GM19468 (cell line): ENCODE measurements at regions not wholly inside any gene's neighbourhood (a gene's known extent, or its start where the extent isn't known, plus 50 kb on each side); places are given as distances from the start of the nearest gene placed in this dataset.

Experiments used
- ATAC-seq: cut with Tn5 transposase; IDR thresholded peaks from one replicate; pipeline ENCODE4 v1.9.1; 2021; ENCODE audit warnings: mild to moderate bottlenecking, moderate library complexity, moderate number of reproducible peaks; ENCODE audit not compliant: unreplicated experiment; ENCODE audit errors: extremely low read depth

DNA sequence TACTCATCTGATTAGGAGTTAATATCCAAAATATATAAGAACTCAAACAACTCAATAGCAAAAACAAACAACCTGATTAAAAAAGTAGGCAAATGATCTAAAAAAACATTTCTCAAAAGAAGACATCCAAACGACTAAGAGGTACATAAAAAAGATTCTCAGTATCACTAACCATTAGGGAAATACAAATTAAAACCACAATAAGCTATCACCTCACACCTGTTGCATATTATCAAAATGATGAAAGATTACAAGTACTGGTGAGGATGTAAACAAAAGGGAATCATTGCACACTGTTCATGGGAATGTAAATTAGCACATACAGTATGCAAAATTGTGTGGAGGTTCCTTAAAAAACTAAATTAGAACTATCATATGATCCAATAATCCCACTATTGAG lies 865.5 kb downstream of the TMEM182 start:
- no peak for ATAC-seq

DNA sequence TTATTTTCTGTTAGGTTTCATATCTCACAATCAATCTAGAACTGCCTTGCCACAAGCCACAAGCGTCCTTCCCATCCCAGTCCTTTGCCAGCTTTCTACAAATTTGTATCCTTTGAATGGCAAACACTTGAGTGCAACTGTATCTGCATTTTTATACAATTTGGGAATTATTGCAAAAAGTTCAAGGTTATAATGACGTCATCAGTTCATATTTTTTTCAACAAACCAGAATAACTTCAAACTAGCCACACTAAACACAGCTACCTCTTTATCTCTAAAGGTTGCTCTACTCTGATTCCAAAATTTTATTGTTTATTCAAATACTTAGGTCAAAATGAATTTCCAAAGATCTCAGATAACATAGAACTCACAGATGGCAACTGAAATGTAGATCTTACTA lies 877.1 kb downstream of the TMEM182 start:
- ATAC-seq: no peak

DNA sequence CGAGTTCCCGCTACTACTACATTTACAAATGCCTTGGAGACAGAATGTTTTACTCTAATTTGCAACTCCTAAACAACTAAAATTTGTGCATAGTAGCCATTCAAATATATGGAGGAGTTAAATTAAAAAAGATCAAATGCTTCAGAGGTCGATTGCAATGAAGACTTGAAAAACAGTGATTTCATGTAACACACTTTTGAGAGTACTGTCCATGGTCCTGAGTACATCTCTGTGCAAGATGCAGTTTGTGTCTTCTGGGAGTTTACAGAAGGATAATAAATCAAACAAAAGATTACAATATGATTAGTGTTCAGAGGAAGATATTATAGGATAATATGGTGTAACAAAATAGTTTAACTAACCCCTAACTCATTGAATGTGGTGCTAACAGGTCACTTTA lies 894.7 kb downstream of the TMEM182 start:
- ATAC-seq: no peak

DNA sequence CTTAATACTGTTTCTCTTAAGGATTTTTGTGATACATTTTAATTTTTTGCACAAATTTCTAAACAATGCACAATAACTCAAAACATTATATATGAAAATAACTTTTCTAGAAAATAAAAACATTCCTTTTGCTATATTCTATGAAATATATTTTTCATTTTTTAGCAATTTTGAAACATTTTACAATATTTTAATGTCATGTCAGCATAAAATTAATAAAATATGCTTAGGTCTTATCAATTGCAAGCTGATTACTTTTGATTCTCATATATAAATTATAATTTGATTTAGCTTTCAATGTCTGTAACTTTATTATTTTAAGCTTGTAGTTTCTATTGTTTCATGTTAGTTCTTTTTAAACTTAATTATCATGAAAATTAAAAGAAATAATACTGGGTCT lies 898.7 kb downstream of the TMEM182 start:
- ATAC-seq: no peak

DNA sequence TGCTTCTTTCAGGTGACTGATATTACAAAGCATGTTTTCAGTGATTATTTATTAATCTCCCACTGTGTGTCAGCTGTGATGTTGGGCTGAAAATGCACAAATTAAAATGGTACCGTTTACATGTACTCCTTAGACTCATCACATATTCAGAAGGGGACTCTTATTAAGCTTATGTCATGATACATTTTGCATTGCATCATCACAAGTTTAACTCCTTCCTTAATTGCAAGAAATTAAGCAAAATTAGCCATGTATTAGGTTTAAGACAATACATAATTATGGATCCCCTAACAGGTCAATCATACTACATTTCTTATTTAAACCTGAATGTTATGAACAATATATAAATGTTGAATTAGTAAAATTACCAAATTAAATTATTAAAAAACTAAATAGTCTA lies 899.1 kb downstream of the TMEM182 start:
- no peak for ATAC-seq

DNA sequence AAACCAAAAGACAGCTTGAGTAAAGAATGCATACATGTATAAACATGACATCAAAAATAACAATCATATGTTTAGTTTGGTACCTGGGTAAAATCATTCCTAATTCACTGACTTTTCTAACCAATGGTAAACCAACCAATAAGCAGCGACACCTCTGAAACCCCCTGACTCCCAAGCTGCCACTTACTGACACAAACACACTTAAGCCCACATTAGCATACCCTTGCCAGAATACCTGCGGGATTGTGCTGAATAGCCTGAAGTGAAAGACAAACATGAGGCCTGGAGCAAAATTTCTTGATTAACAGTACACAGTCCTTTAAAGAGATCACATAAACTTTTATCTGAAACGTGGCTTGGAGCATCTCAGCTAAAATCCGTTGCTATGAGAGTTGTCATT lies 902.9 kb downstream of the TMEM182 start:
- no peak for ATAC-seq

DNA sequence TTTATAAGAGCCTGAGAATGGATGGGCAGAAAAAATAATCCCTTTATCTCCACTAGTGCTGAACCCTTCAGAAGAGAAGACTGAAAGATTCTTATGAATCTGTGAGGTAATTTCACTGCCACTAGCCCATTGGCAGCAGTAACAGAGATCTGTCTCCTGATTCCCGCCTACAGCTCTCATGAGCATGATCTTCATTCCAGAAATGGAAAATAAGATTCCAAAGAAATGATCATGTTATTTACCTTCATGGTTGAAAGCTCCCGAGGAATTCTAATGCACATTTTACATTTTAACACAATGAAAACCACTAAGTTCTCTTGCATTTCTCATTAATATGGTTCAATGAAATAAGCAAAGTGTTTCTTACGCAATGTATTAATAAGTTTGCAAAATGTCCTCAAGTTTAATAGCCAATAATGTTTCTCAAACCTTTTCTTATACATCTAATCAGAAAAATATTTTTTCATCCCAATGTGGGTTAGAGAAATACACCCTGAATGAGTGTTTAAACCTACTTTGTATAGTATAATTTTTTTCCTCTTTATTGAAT lies 905.6 kb downstream of the TMEM182 start:
- ATAC-seq: no peak

DNA sequence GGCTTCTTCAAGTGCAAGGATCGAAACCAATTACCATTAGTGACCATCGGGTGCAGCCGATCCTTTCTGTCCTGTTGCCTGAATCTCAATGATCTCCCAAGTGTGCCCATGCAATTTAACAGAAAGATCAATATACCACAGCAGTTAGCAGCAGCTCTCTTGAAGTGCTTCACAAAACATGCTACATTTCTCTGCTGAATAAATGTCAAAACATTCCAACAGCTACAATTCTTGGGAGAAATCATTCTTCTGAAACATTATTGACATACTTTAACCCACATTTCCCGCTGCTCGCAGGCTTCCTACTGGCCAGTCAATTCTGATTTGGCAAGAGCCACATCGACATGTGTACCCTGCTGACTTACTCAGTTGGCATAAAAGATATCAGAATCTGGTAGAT lies 907.7 kb downstream of the TMEM182 start:
- no peak for ATAC-seq
